Epithelial cell of esophagus (primary cell): ENCODE measurements at regions not wholly inside any gene's neighbourhood (a gene's known extent, or its start where the extent isn't known, plus 50 kb on each side); places are given as distances from the start of the nearest gene placed in this dataset.

ENCODE experiments used
- DNase-seq: peaks from one replicate; pipeline ENCODE4 v3.0.0; 2010; ENCODE audit warnings: low read depth
- H3K4me3 ChIP-seq: 2 replicates; pipeline ENCODE4 v1.5.1; 2011; ENCODE audit warnings: mild to moderate bottlenecking, low read length, control low read depth
- CTCF ChIP-seq: IDR thresholded peaks from 2 replicates; pipeline ENCODE4 v1.5.1; 2011; ENCODE audit warnings: low read depth, mild to moderate bottlenecking, low read length, control low read depth, inconsistent platforms; ENCODE audit not compliant: insufficient read depth; ENCODE audit errors: missing control alignments

- no peak for DNase-seq
- H3K4me3 ChIP-seq: no peak overlapping the region
- no peak for TF ChIP-seq CTCF
Measured at GRCh38 chr3:141669434-141669833, 68.7 kb upstream of the RNF7 start.

- TF ChIP-seq CTCF: no peak
- DNase-seq: no peak
- no peak overlapping the region for H3K4me3 ChIP-seq
Measured at GRCh38 chr3:141677701-141678100, 60.4 kb upstream of the RNF7 start.

GRCh38 chr3:141680620-141681389, 57.3 kb upstream of the RNF7 start:
- TF ChIP-seq CTCF: no peak
- peak; percentile 74 for DNase-seq
- no peak overlapping the region for H3K4me3 ChIP-seq

GRCh38 chr3:141681390-141681780, 56.7 kb upstream of the RNF7 start:
- no peak for TF ChIP-seq CTCF
- no peak overlapping the region for H3K4me3 ChIP-seq

GRCh38 chr3:141682007-141682406, 56.1 kb upstream of the RNF7 start:
- TF ChIP-seq CTCF: no peak
- no peak for DNase-seq
- H3K4me3 ChIP-seq: no peak overlapping the region

More at GRCh38 chr3:141681390-141681780, 56.7 kb upstream of the RNF7 start:
- no peak for DNase-seq

GRCh38 chr3:141682921-141683320, 55.2 kb upstream of the RNF7 start:
- TF ChIP-seq CTCF: no peak
- no peak overlapping the region for H3K4me3 ChIP-seq
- no peak for DNase-seq

GRCh38 chr3:141684758-141685157, 53.3 kb upstream of the RNF7 start:
- no peak for DNase-seq
- no peak overlapping the region for H3K4me3 ChIP-seq
- TF ChIP-seq CTCF: no peak
